OCI-LY7 (cell line): ENCODE measurements at regions not wholly inside any gene's neighbourhood (a gene's known extent, or its start where the extent isn't known, plus 50 kb on each side); places are given as distances from the start of the nearest gene placed in this dataset.

ENCODE experiments used
- BruUV-seq: library from RNA; stranded (reverse); fragments of 400-500 nt; replicated peaks from 2 replicates; lab custom pipeline; 2021; lab: Mats Ljungman, UMichigan
- CTCF ChIA-PET: fragments of 300-600 bp; sonication (Branson Sonifier 250); formaldehyde crosslinking; loops from one replicate; lab custom pipeline; 2022; ENCODE audit warnings: antibody characterized with exemption; ENCODE audit not compliant: unreplicated experiment; lab: Charles Lee
- POLR2A ChIA-PET: fragments of 300-600 bp; sonication (Branson Sonifier 250); formaldehyde crosslinking; loops from one replicate; lab custom pipeline; 2022; ENCODE audit warnings: antibody characterized with exemption; lab: Charles Lee
- DNase-seq: peaks from one replicate; pipeline ENCODE4 v3.0.0-alpha.2; 2015; ENCODE audit warnings: low spot score
- H2AFZ ChIP-seq: fragments of 200-600 bp; sonication (generic), shearing (Covaris generic); 2 replicates; pipeline ENCODE4 v1.6.1; 2014; ENCODE audit warnings: mild to moderate bottlenecking, antibody characterized with exemption, low read length, moderate library complexity
- H3K27ac ChIP-seq: fragments of 200-600 bp; sonication (generic); 2 replicates; pipeline ENCODE4 v1.5.1; 2014; ENCODE audit warnings: mixed run types, low read depth, mild to moderate bottlenecking, moderate library complexity, low read length, inconsistent platforms; ENCODE audit not compliant: poor library complexity, severe bottlenecking
- H3K36me3 ChIP-seq: fragments of 200-600 bp; sonication (generic); 2 replicates; pipeline ENCODE4 v1.6.1; 2014; ENCODE audit warnings: mild to moderate bottlenecking, antibody characterized with exemption, low read length, moderate library complexity, mixed read lengths; ENCODE audit not compliant: insufficient read depth
- H3K4me1 ChIP-seq: fragments of 200-600 bp; sonication (generic); 2 replicates; pipeline ENCODE4 v1.5.1; 2014; ENCODE audit warnings: mild to moderate bottlenecking, low read length; ENCODE audit not compliant: insufficient read depth, poor library complexity, severe bottlenecking
- H3K4me2 ChIP-seq: fragments of 200-600 bp; sonication (generic); 2 replicates; pipeline ENCODE4 v1.6.1; 2014; ENCODE audit warnings: mild to moderate bottlenecking, low read length
- H3K4me3 ChIP-seq: fragments of 200-600 bp; sonication (generic); 2 replicates; pipeline ENCODE4 v1.5.1; 2014; ENCODE audit warnings: mild to moderate bottlenecking, low read depth, low read length; ENCODE audit not compliant: poor library complexity, severe bottlenecking
- H3K79me2 ChIP-seq: fragments of 200-600 bp; sonication (generic); 2 replicates; pipeline ENCODE4 v1.6.1; 2016; ENCODE audit warnings: low read depth, mild to moderate bottlenecking, low read length, moderate library complexity, mixed read lengths; ENCODE audit not compliant: insufficient read depth
- H3K9me2 ChIP-seq: fragments of 200-600 bp; sonication (generic); 2 replicates; pipeline ENCODE4 v1.6.1; 2016; ENCODE audit warnings: mild to moderate bottlenecking, low read length, mixed read lengths; ENCODE audit not compliant: insufficient read depth
- H3K9me3 ChIP-seq: fragments of 200-600 bp; sonication (generic); 2 replicates; pipeline ENCODE4 v1.6.1; 2014; ENCODE audit warnings: mild to moderate bottlenecking, mixed run types, low read length, mixed read lengths
- H4K20me1 ChIP-seq: fragments of 200-600 bp; sonication (generic); 2 replicates; pipeline ENCODE4 v1.6.1; 2014; ENCODE audit warnings: mild to moderate bottlenecking, antibody characterized with exemption, low read length, moderate library complexity, mixed read lengths; ENCODE audit not compliant: insufficient read depth
- CTCF ChIP-seq: fragments of 200-600 bp; sonication (generic); conservative IDR thresholded peaks from 2 replicates; pipeline ENCODE4 v1.5.1; 2014; ENCODE audit warnings: mild to moderate bottlenecking, antibody characterized with exemption, low read length, moderate library complexity, mixed read lengths
- EZH2phosphoT487 ChIP-seq: fragments of 200-600 bp; sonication (generic); IDR thresholded peaks from 2 replicates; pipeline ENCODE4 v1.6.1; 2018; ENCODE audit warnings: low read depth, borderline replicate concordance, mild to moderate bottlenecking, mixed run types, antibody characterized with exemption, low read length, moderate library complexity, mixed read lengths
- intact Hi-C: fragments of 100-400 bp; cut with micrococcal nuclease; formaldehyde crosslinking; loops from one replicate; pipeline ENCODE4 v1.10.0; 2022; ENCODE audit not compliant: unreplicated experiment

- Histone ChIP-seq H3K79me2 (no peaks in the 10 kb centered on the region), H3K4me2 (no peak overlapping the region), H3K27ac (no peak overlapping the region), H3K9me2 (no peaks in the 10 kb centered on the region), H4K20me1 (no peaks in the 10 kb centered on the region), H2AFZ (no peak overlapping the region), H3K36me3 (no peaks in the 10 kb centered on the region), H3K4me3 (no peak overlapping the region), H3K9me3 (no peaks in the 10 kb centered on the region), H3K4me1 (no peaks in the 10 kb centered on the region)
- TF ChIP-seq CTCF (no peak), EZH2phosphoT487 (no peak)
- ChIA-PET POLR2A (interaction anchor here (1.6 kb wide), 1 partner anchor 8 kb away, joined by 3 read pairs; no protein-coding TSS in a partner anchor), CTCF (no interaction called here)
- intact Hi-C loops: no loop called here
- no peak for DNase-seq
- BruUV-seq: no TSS peak
Measured at GRCh38 chr4:155073852-155074251, 134.6 kb upstream of the NPY2R start.

GRCh38 chr4:155076256-155076785, 132.1 kb upstream of the NPY2R start:
- intact Hi-C loops: no loop called here
- H3K4me2 ChIP-seq: no peak overlapping the region
- BruUV-seq: no TSS peak

More at GRCh38 chr4:155076256-155076785, 132.1 kb upstream of the NPY2R start:
- Histone ChIP-seq H3K9me3 (no peaks in the 10 kb centered on the region), H3K4me1 (no peaks in the 10 kb centered on the region), H3K9me2 (no peaks in the 10 kb centered on the region), H4K20me1 (no peaks in the 10 kb centered on the region), H3K36me3 (no peaks in the 10 kb centered on the region), H3K79me2 (no peaks in the 10 kb centered on the region), H3K27ac (no peak overlapping the region), H3K4me3 (no peak overlapping the region), H2AFZ (no peak overlapping the region)
- ChIA-PET POLR2A (interaction anchor here (0.5 to 0.6 kb wide), 2 partner anchors 159 to 363 kb away, joined by 3 to 4 read pairs; no protein-coding TSS in a partner anchor), CTCF (no interaction called here)
- DNase-seq: no peak
- TF ChIP-seq EZH2phosphoT487 (no peak), CTCF (no peak)
